ENCODE measurements at regions not wholly inside any gene's neighbourhood (a gene's known extent, or its start where the extent isn't known, plus 50 kb on each side); places are given as distances from the start of the nearest gene placed in this dataset.

DNA sequence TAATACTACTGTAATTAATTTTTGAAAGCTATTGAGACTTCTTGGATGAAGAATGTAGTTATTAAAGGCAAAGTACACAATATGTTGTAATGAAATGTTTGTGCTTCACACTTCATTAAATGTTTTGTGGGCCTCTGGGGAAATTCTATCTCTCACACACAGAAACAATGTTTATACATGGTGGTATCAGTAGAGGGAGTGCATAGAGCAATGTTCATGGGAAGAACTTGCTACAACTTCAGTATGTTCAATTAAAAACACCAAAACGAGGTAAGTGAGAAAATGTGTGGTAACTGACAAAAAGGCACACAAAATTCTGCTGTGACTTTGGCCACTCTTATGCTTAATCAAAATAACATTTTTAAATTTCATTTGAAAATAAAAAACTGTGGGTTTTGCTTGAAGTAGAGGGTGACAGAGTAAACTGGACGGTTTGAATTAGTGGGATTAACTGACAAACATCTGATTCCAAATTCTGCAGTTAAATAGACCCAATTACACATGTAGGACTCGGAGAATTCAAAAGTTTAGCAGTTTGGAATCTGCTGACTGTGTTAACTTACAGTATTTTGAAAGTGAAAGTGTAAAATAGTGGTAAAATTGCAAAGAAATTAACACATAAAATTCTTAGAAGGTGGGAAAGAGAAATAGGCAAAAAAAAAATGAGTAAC is 111.4 kb upstream of the TTC29 start:
- DNase-seq, result no peak

GRCh38 chr4:147057611-147058190 is 112.0 kb upstream of the TTC29 start:
- DNase-seq, result no peak

- DNase-seq, result no peak
These were observed 113.5 kb upstream of the TTC29 start for GRCh38 chr4:147059064-147059731.

DNA sequence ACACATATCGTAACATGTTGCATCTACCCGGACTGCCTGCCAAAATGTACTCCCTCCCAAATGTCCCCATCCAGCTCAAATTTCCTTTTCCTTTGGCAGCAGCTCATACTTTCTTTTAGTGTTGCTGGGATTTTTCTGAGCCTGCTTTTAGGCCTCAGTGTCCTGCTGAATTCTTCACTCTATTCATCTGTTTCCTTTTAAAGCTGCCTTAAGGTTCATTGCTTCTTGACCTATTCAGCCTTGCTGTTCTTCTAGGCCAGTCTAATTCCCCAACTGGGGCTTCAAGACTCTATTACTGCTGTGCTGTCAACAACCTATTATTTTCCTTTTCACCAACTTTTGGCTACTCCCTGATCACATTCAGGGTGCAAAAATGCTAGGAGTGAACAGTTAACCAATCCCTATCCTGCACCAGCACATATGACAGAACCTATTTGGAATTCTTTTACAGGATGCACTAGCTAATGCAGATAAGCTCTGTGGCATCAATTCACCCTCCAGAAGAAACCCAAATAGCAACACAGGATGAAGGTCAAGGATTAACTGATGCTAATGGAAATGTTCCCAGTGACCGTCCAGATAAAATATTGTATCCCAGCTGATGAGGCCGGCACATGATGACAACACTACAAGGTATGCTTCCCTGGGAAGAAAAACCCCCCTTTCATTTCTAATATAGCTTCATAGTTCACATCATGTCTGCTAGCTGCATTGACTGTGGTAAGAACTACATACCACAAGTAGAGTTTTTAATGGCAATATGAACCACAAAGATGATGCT is 114.7 kb upstream of the TTC29 start:
- DNase-seq, result no peak

GRCh38 chr4:147064856-147065255 is 119.2 kb upstream of the TTC29 start:
- DNase-seq, result no peak

DNA sequence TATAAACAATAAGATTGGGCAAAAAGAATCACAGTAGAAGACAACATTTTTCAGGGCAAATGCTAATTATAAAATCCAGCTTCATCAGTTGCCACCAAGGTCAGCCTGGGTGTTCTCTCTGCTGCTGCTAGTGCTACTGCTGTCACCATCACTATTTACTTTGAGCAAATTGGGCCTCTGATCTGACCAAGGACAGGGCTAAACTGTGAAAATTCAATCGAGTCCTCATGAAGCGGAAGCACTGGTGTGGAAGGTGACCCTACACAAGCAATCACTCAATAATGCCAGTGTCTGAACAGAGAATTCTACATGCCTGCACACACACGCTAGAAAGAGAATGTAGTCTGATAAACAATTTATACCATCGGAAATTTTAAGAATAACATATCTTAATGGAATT is 122.9 kb upstream of the TTC29 start:
- DNase-seq, result no peak

DNA sequence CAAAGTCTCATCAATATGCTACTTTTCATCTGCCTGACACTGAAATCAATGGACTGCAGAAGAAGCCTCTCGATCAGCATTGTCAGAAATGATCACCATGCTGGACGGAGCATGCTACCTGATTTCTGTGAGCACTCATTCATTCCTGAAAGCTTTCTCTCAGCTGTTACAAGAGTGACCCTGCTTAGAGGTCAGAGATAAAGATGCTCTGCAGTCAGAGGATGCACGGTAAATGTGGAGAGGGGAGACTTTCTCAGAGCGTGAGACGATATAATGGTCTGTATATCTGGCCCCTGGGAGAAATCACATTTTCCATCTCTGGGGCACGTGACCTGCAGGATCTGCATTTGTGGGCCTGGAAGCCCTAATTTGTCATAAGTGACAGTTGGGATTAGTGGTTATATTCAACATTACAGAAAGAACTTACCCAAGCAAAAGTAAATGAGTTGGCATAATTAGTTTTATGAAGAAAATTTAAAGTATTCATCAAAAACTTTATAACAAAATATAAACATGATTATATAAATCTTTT is 125.6 kb upstream of the TTC29 start:
- no peak for DNase-seq

DNA sequence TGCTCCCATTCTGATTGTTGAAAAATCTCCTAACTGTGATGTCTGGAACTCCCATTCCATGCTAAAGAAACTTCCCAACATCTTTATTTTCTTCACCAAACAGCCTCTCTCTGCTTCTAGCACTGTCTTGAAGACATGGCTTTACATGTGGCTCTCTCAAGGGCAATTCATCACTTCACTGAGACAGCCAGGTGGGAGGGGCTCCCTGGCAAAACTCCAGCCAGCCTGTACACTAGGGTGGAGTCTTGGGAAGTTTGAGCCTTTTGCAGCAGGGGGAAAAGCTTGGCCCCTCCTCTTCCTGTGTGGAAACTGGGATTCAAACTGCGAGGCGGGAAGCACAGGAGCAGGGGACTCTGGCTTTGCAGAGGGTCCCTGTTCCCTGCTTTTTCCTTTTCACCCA is 130.5 kb upstream of the TTC29 start:
- DNase-seq, result no peak

GRCh38 chr4:147076728-147077127 is 131.1 kb upstream of the TTC29 start:
- no peak for DNase-seq

GRCh38 chr4:147078362-147078761 is 132.7 kb upstream of the TTC29 start:
- no peak for DNase-seq

GRCh38 chr4:147078875-147079658 is 133.4 kb upstream of the TTC29 start:
- no peak for DNase-seq

- no peak for DNase-seq
These were observed 139.2 kb upstream of the TTC29 start for GRCh38 chr4:147084861-147085260.

DNA sequence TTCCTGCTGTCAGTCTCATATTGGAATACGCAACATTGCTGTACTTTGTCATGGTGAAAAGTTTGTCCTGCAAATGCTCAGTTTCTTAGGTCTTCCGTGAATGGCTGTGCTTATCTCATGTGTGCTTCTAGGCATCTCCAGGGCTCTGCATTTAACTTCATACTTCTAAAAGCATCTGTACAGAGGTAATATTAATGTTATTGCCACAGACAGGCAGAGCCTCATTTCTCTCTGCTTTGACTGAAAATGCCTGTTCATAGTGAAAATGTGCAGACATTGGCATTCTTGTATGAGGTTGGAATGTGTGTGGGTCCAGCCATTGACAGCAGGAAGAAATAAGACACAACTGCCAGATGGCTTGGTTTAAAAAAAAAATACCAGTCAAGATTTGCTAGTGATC is 140.1 kb upstream of the TTC29 start:
- no peak for DNase-seq

DNA sequence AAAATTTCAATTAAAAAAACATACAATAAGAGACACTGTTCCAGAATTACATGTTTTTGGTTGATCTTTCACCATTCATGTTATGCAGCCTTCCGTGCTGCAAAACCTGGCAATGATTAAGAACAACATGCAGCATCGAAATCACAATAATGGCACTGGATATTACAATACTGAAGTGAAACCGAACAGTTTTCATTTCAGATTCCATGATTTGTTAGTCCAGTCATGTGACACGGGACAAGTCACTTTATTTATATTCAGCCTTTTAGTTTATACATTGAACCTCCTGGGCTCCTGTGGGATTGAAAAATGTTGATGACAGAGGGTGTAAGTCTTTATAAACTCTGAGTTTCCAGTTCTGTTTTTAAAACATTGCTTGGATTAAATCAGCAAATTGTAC is 142.5 kb upstream of the TTC29 start:
- DNase-seq, result no peak

GRCh38 chr4:147090486-147090885 is 144.8 kb upstream of the TTC29 start:
- DNase-seq, result peak in 1 of 2 experiments; percentile 23

- no peak for DNase-seq
These were observed 147.5 kb upstream of the TTC29 start for GRCh38 chr4:147093206-147093605.

DNA sequence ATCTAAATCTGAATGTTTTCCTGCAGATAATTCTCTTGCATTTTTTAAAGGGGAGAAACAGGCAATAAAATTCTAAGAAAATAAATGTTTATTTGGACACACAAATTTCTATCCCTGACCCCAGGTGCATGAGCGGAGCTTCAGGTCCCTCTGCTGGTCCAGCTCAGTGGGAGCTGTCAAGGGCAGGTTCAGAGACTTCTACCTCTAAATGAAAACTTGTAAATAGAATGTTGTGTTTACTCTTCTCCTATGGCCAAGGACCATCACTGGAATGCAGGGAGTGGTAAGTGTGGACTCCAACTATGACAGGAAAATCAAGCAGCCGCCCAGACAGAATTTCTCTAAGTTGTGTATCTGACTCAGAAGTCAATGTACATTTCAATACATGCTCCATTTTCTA is 148.6 kb upstream of the TTC29 start:
- DNase-seq, result no peak

DNA sequence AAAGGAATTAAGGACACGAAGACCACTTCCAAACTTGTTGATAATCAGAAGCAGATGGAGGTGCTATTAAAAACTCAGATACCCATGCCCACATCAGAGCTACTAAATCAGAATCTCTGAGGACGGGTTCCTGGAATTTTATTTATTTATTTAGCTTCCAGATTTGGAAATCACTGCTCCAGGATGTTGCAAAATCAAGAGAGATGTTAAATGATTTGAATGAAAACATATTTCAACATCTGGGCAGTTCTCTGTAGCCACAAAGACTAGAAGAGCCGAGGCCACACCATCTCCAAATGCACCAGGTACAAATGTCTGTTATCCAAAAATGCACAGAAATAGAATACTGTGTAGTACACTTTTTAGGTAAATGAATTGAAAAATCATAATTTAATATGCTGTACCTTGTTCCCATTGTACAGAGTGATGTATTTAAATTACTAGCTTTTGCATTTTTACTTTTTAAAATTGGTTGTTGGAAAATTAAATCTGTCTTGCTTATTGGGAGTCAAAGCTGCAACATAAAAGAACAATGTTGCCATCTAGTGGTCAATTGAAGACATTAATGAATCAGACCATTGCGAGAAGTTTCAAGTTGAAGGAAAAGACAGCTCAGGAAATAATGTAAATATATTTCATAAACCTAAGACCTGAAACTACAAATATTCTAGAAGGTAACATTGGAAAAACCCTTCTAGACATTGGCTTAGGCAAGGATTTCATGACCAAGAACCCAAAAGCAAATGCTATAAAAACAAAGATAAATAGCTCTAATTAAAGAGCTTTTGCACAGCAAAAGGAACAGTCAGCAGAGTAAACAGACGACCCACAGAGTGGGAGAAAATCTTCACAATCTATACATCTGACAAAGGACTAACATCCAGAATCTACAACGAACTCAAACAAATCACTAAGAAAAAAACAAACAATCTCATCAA is 151.3 kb upstream of the TTC29 start:
- no peak for DNase-seq

DNA sequence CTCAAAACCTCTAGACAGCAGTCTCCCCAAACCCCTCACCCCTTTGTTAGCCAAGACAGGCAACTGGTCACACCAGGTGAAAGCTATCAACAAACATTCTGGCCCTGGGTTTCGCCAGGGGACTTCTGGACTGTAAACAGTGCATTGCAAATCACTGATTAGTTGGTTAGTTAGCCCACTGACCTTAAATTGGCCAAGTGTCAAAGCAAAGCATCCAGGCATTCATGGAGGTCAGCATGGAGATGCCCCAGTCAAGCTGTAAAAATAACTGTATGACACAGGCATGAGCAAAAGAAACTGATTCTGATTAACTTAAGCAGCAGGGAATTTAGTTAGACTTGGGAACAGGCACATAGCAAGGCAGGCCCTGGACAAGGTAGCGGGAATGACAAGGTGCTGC is 156.0 kb upstream of the TTC29 start:
- DNase-seq, result no peak

- no peak for DNase-seq
These were observed 156.9 kb upstream of the TTC29 start for GRCh38 chr4:147102596-147102995.

DNA sequence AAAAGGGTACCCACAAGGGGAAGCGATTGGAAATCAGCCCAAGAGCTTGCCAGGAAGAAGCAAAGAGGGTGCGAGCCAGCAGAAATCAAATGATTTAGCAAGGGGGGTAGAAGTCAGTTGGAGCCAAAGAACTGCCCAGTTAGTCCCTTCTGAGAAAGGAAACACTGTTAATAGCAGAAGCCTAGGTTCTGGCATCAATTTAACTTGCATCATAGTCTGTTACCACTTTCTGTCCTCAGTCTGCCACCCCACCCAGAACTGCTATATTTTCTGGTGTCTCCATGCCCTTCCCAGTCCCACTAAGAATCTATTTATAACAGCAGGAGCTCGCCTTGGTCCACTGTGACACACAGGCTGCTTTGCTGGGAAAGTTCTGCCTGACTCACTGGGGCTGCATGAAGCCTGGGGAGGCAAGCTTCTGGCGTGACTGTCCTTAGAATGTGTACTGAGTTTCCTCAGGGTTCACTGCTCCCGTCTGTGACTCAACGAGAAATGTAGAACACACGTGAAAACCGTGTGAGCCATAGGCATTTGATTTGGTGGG is 157.8 kb upstream of the TTC29 start:
- DNase-seq, result no peak
